Mesendoderm (in vitro differentiated cells): ENCODE measurements at regions not wholly inside any gene's neighbourhood (a gene's known extent, or its start where the extent isn't known, plus 50 kb on each side); places are given as distances from the start of the nearest gene placed in this dataset.

ENCODE experiments used
- DNase-seq: peaks from one replicate; pipeline ENCODE4 v3.0.0; 2013
- H2AK5ac ChIP-seq: 2 replicates; pipeline ENCODE4 v1.6.1; 2013; ENCODE audit warnings: low read length, inconsistent platforms
- H2BK120ac ChIP-seq: 2 replicates; pipeline ENCODE4 v1.6.1; 2013; ENCODE audit warnings: low read depth, mild to moderate bottlenecking, low read length, moderate library complexity, mixed read lengths
- H2BK15ac ChIP-seq: replicated peaks from 2 replicates; pipeline ENCODE4 v1.6.1; 2013; ENCODE audit warnings: low read depth, mild to moderate bottlenecking, moderate library complexity
- H2BK5ac ChIP-seq: 2 replicates; pipeline ENCODE4 v1.6.1; 2013; ENCODE audit warnings: low read length, inconsistent platforms
- H3K18ac ChIP-seq: 2 replicates; pipeline ENCODE4 v1.6.1; 2013; ENCODE audit warnings: mild to moderate bottlenecking, low read length, mixed read lengths
- H3K23ac ChIP-seq: one replicate; pipeline ENCODE4 v1.6.1; 2013; ENCODE audit warnings: low read length
- H3K27ac ChIP-seq: 2 replicates; pipeline ENCODE4 v1.5.1; 2013; ENCODE audit warnings: low read depth, mild to moderate bottlenecking, inconsistent platforms, low read length, moderate library complexity
- H3K27me3 ChIP-seq: 2 replicates; pipeline ENCODE4 v1.6.1; 2013; ENCODE audit warnings: low read length, control low read depth, mild to moderate bottlenecking, inconsistent platforms; ENCODE audit not compliant: insufficient read depth, poor library complexity
- H3K36me3 ChIP-seq: 2 replicates; pipeline ENCODE4 v1.6.1; 2013; ENCODE audit warnings: low read length, inconsistent platforms; ENCODE audit not compliant: control insufficient read depth, insufficient read depth
- H3K4ac ChIP-seq: one replicate; pipeline ENCODE4 v1.6.1; 2013; ENCODE audit warnings: low read depth, mild to moderate bottlenecking, low read length, moderate library complexity
- H3K4me1 ChIP-seq: 2 replicates; pipeline ENCODE4 v1.6.1; 2013; ENCODE audit warnings: low read depth, low read length, inconsistent platforms; ENCODE audit not compliant: control insufficient read depth
- H3K4me2 ChIP-seq: 2 replicates; pipeline ENCODE4 v1.6.1; 2013; ENCODE audit warnings: low read length
- H3K4me3 ChIP-seq: 2 replicates; pipeline ENCODE4 v1.5.1; 2013; ENCODE audit warnings: mild to moderate bottlenecking, low read length
- H3K56ac ChIP-seq: one replicate; pipeline ENCODE4 v1.6.1; 2013; ENCODE audit warnings: low read length
- H3K79me1 ChIP-seq: 2 replicates; pipeline ENCODE4 v1.6.1; 2013; ENCODE audit warnings: low read length, inconsistent platforms
- H3K79me2 ChIP-seq: 2 replicates; pipeline ENCODE4 v1.6.1; 2013; ENCODE audit warnings: mild to moderate bottlenecking, low read length; ENCODE audit not compliant: control insufficient read depth, insufficient read depth
- H3K9ac ChIP-seq: 2 replicates; pipeline ENCODE4 v1.6.1; 2013; ENCODE audit warnings: low read length, inconsistent platforms
- H4K5ac ChIP-seq: one replicate; pipeline ENCODE4 v1.6.1; 2013; ENCODE audit warnings: low read length
- H4K8ac ChIP-seq: one replicate; pipeline ENCODE4 v1.6.1; 2013; ENCODE audit warnings: low read depth, mild to moderate bottlenecking, control low read depth, low read length, moderate library complexity
- WGBS: extraction: QIAGEN DNeasy Blood & Tissue Kit; methylation state at CpG from one replicate; pipeline ENCODE4 v1.1.7; 2013; ENCODE audit warnings: low lambda C conversion rate, missing lambda C conversion rate; ENCODE audit not compliant: insufficient coverage; ENCODE audit errors: extremely low coverage; 5-methylcytosine and 5-hydroxymethylcytosine counted together

GRCh38 chr13:31949486-31949885 lies 82.1 kb upstream of the FRY start:
- Histone ChIP-seq H3K9ac (no peak overlapping the region), H3K27ac (no peak overlapping the region), H4K5ac (no peak overlapping the region), H2AK5ac (no peak overlapping the region), H3K4me1 (no peaks in the 10 kb centered on the region), H3K18ac (no peak overlapping the region), H3K23ac (no peak overlapping the region), H4K8ac (no peak overlapping the region), H3K27me3 (no peaks in the 10 kb centered on the region), H2BK120ac (no peak overlapping the region), H3K56ac (no peak overlapping the region), H3K36me3 (no peaks in the 10 kb centered on the region), H3K79me2 (no peaks in the 10 kb centered on the region), H3K4me3 (no peak overlapping the region), H3K4ac (no peak overlapping the region), H2BK5ac (no peak overlapping the region), H3K79me1 (no peaks in the 10 kb centered on the region), H2BK15ac (no peak overlapping the region), H3K4me2 (no peak overlapping the region)
- DNase-seq, result no peak
- WGBS, result no CpG with 5 or more reads among the region's 2 CpGs

- no peak overlapping the region for H3K4me2 ChIP-seq
- no peak overlapping the region for H3K18ac ChIP-seq
- no peak overlapping the region for H3K23ac ChIP-seq
- no peak overlapping the region for H2BK15ac ChIP-seq
- no peaks in the 10 kb centered on the region for H3K4me1 ChIP-seq
- H3K56ac ChIP-seq, result no peak overlapping the region
- H3K27ac ChIP-seq, result no peak overlapping the region
- WGBS, result no CpG with 5 or more reads among the region's 2 CpGs
- no peaks in the 10 kb centered on the region for H3K79me2 ChIP-seq
- H3K4me3 ChIP-seq, result no peak overlapping the region
- no peak overlapping the region for H2BK5ac ChIP-seq
- no peaks in the 10 kb centered on the region for H3K36me3 ChIP-seq
- no peak overlapping the region for H3K9ac ChIP-seq
- no peak for DNase-seq
- H3K79me1 ChIP-seq, result no peaks in the 10 kb centered on the region
- H3K27me3 ChIP-seq, result no peaks in the 10 kb centered on the region
- H3K4ac ChIP-seq, result no peak overlapping the region
- no peak overlapping the region for H4K5ac ChIP-seq
- no peak overlapping the region for H4K8ac ChIP-seq
- H2BK120ac ChIP-seq, result no peak overlapping the region
- H2AK5ac ChIP-seq, result no peak overlapping the region
These were observed 81.3 kb upstream of the FRY start for GRCh38 chr13:31950111-31950815.

- H2BK120ac ChIP-seq, result no peak overlapping the region
- no peaks in the 10 kb centered on the region for H3K4me1 ChIP-seq
- no peak overlapping the region for H2AK5ac ChIP-seq
- no peaks in the 10 kb centered on the region for H3K36me3 ChIP-seq
- no peak overlapping the region for H3K9ac ChIP-seq
- H2BK5ac ChIP-seq, result no peak overlapping the region
- no peak overlapping the region for H3K23ac ChIP-seq
- no peak overlapping the region for H2BK15ac ChIP-seq
- peak; percentile 19 for DNase-seq
- no CpG with 5 or more reads among the region's 3 CpGs for WGBS
- no peak overlapping the region for H3K18ac ChIP-seq
- H3K27me3 ChIP-seq, result no peaks in the 10 kb centered on the region
- no peak overlapping the region for H3K27ac ChIP-seq
- no peaks in the 10 kb centered on the region for H3K79me1 ChIP-seq
- no peak overlapping the region for H3K4me3 ChIP-seq
- H4K5ac ChIP-seq, result no peak overlapping the region
- H4K8ac ChIP-seq, result no peak overlapping the region
- no peak overlapping the region for H3K4ac ChIP-seq
- H3K79me2 ChIP-seq, result no peaks in the 10 kb centered on the region
- H3K4me2 ChIP-seq, result no peak overlapping the region
- no peak overlapping the region for H3K56ac ChIP-seq
These were observed 80.3 kb upstream of the FRY start for GRCh38 chr13:31951215-31951678.

GRCh38 chr13:31952641-31953380 lies 78.8 kb upstream of the FRY start:
- H2BK5ac ChIP-seq, result no peak overlapping the region
- H3K4me2 ChIP-seq, result no peak overlapping the region
- no peak overlapping the region for H3K56ac ChIP-seq
- H2BK15ac ChIP-seq, result no peak overlapping the region
- H3K4me3 ChIP-seq, result no peak overlapping the region
- no peaks in the 10 kb centered on the region for H3K79me2 ChIP-seq
- WGBS, result no CpG with 5 or more reads among the region's 40 CpGs
- no peaks in the 10 kb centered on the region for H3K36me3 ChIP-seq
- no peak overlapping the region for H3K18ac ChIP-seq
- H4K8ac ChIP-seq, result no peak overlapping the region
- no peaks in the 10 kb centered on the region for H3K4me1 ChIP-seq
- no peak overlapping the region for H2BK120ac ChIP-seq
- no peak overlapping the region for H2AK5ac ChIP-seq
- H3K23ac ChIP-seq, result no peak overlapping the region
- no peak overlapping the region for H3K9ac ChIP-seq
- DNase-seq, result no peak
- no peak overlapping the region for H3K27ac ChIP-seq
- no peaks in the 10 kb centered on the region for H3K27me3 ChIP-seq
- no peaks in the 10 kb centered on the region for H3K79me1 ChIP-seq
- no peak overlapping the region for H3K4ac ChIP-seq
- no peak overlapping the region for H4K5ac ChIP-seq

- WGBS, result no CpG with 5 or more reads among the region's 3 CpGs
- Histone ChIP-seq H3K9ac (no peak overlapping the region), H4K8ac (no peak overlapping the region), H3K18ac (no peak overlapping the region), H3K79me1 (no peaks in the 10 kb centered on the region), H3K4me3 (no peak overlapping the region), H3K36me3 (no peaks in the 10 kb centered on the region), H3K23ac (no peak overlapping the region), H2AK5ac (no peak overlapping the region), H2BK15ac (no peak overlapping the region), H3K56ac (no peak overlapping the region), H3K79me2 (no peaks in the 10 kb centered on the region), H2BK5ac (no peak overlapping the region), H3K4me1 (no peaks in the 10 kb centered on the region), H3K4ac (no peak overlapping the region), H3K4me2 (no peak overlapping the region), H3K27ac (no peak overlapping the region), H3K27me3 (no peaks in the 10 kb centered on the region), H4K5ac (no peak overlapping the region), H2BK120ac (no peak overlapping the region)
- no peak for DNase-seq
These were observed 76.5 kb upstream of the FRY start for GRCh38 chr13:31955101-31955500.
